ENCODE measurements at regions not wholly inside any gene's neighbourhood (a gene's known extent, or its start where the extent isn't known, plus 50 kb on each side); places are given as distances from the start of the nearest gene placed in this dataset.

- DNase-seq, result no peak
Observed at GRCh38 chr2:120520454-120520853, 174.5 kb downstream of the INHBB start.

- no peak for DNase-seq
Observed at GRCh38 chr2:120520929-120521912, 175.3 kb downstream of the INHBB start.

GRCh38 chr2:120522151-120522751 is 176.3 kb downstream of the INHBB start:
- DNase-seq, result no peak

DNA sequence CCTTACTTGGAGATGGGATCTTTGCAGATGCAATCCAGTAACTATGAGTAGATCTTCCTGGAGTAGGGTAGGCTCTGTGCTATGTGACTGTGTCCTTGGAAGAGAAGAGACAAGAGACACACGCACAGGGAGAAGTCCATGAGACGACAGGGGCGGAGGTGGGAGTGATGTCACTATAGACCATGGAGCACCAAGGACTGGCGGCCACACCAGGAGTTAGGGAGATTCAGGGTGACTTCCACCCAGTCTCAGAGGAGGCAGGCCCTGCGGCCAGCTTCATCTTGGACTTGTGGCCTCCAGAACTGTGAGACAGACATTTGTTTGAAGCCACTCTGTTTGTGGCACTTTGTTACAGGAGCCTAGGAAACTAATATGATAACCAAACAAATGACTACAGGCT is 177.8 kb downstream of the INHBB start:
- DNase-seq, result no peak

- DNase-seq, result no peak
Observed at GRCh38 chr2:120524174-120524573, 178.2 kb downstream of the INHBB start.

GRCh38 chr2:120525056-120526046 is 179.4 kb downstream of the INHBB start:
- no peak for DNase-seq

DNA sequence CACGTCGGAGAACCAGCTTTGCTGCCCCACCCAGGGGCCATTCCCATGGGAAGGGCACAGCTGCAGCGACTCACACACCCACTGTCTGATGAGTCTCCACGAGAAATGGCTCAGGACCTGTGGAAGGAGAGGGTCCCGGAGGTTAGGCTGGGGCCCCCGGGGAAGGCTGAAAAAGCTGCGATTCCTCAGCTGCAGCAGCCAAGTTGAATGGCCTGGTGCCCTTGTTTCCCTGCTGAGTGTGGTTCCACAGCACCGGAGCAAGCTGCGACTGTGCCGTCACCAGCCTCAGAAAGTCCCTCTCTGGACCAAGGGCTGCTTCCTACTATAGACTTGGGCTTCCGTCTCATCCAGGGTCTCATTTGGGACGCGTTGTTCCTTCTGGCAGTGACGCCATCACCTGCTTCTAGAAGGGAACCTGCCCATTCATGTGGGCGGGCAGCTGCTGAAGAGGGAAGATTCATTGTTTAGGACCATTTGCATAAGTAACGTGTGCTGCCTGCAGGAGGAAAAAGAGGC is 180.2 kb downstream of the INHBB start:
- no peak for DNase-seq

- DNase-seq, result no peak
Observed at GRCh38 chr2:120526997-120527945, 181.3 kb downstream of the INHBB start.

GRCh38 chr2:120528051-120528692 is 182.2 kb downstream of the INHBB start:
- DNase-seq, result no peak

DNA sequence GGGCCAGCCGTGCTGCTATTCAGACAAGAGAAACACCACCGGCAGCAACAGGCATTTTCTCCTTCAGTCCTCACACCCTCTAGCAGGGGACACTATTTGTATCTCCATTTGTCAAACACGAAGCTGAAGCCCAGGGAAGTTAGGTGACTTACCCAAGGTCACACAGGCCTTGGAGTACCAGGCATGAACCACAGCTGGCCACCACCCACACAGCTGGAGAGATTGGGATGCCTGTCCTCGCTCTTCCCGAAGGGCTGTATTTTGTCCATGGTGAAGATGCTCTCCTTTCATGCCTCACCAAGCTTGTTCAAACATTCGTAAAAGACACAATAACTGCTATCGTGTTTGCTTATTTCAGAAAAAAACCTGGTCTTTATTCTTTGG is 182.7 kb downstream of the INHBB start:
- DNase-seq, result no peak

DNA sequence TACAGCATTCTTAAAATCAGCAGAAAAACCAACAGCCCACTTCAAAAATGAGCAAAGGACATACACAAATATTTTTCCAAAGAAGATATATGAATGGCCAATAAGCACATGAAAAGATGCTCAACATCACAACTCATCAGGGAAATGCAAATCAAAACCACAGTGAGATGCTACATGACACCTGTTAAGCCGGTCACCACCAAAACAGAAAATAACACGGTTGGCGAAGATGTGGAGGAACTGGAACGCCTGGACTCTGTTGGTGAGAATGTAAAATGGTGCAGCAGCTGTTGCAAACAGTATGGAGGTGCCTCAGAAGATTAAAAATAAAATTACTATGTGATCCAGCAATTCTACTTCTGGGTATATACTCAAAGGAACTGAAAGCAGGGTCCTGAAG is 184.8 kb downstream of the INHBB start:
- no peak for DNase-seq

GRCh38 chr2:120531365-120531764 is 185.4 kb downstream of the INHBB start:
- no peak for DNase-seq

DNA sequence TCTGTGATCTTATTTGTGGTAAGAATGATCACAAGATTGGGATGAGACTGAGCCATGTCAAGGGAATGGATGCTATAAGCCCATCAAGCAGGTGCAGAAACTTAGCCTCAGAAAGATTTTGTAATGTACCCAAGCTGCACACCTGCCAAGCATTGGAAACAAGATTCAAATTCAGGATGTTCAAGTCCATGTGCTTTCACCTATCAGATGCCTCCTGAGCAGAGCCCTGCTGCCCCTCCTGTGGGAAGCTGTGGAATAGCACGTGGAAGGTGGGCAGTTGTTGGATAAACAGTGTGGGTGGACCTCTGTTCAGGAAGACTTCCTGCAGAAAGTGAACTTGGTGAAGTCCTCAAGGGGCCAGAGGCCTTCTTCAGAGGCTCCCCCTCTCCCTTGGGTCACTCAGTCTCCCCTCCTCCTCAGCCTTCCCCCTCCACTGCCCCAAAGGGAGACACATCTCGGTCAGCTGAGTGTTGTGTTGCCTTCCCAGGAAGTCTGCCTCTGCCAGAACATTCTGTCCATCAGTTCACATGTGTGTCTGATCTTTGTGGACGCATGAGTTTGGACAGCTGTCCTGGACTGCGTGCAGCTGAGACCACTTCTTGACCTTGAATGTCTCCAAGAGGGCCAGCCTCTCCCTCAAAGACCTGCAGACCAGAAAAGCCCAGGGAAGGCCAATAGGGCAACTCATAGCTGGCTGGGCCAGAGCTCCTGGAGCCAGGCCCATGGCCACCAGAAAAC is 186.1 kb downstream of the INHBB start:
- DNase-seq, result no peak

DNA sequence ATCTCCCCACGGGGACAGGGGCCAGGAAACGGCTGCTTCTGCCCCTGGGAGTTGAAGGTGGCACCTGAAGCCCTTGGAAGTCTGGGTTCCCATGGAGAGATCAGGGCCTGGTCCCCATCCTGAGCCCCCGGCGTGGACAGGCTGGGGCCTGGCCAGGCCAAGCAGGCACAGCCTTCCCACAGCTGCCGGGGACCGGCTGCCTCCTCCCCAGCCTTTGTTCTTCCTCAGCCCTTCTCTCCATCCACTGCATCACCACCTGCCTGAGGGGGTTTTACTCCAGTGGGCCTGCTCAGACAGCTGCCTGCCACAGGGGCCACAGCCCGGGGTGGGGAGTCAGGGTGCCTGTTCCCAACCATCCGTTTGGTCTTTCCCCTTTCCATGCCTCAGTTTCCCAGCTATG is 187.7 kb downstream of the INHBB start:
- DNase-seq, result no peak

GRCh38 chr2:120534457-120534856 is 188.5 kb downstream of the INHBB start:
- no peak for DNase-seq

- no peak for DNase-seq
Observed at GRCh38 chr2:120535081-120535480, 189.1 kb downstream of the INHBB start.

GRCh38 chr2:120536141-120536540 is 190.2 kb downstream of the INHBB start:
- no peak for DNase-seq

DNA sequence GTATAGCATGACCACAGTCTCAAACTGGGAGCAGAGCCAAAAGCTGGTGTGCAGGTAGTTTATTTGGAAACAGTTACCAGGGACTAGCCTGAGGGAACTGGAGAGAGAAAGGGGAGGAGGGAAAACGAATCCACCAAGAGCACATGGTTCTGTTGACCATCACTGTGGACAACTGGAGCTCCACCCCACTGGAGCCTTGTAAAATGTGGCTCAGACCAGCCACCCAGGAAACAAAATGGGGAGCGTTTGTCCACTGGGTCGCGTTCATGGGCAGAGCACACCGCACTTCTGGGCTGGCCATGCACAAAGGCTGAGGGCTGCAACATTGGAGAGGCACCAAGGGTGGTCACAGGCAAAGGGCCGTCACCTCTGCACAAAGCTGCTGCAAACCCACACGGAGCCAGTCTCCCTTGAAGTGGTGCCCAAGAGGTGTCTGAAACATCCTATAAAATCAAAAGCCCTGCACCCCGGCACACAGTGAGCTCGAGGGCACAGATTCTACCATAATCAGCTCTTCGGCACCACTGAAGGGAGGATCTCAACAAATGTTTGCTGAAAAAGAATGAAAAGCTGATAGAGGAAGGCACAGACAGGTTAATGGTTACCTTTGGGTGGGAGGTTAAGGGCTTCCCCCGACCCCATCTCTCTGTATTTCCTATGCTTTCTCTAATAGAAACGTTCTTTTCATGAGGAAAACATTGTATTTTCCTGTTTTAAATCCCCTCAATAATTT is 192.9 kb downstream of the INHBB start:
- no peak for DNase-seq

DNA sequence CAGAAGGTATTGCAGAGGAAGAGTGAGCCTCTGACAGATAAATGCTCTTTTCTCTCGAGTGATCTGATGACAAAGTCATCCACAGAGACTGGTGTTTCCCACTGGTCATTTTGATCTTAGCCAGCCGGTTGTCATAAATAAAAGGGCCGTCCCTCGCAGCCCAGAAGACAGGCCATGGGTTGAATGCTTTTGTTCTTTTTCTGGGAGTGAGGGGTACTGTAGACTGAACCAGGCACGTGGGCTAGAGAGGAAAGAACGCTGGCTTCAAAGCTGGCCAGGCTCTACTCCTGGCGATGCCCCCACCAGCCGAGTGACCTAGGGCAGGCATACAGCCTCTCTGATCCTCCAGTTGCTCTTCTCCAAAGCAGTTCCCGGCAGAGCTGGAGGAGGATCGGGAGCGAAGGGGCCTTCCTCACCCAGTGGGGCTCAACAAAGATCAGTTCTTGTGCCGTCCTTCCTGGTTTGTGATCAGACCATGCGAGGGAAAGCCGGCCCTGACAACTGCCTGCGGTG is 193.5 kb downstream of the INHBB start:
- DNase-seq, result no peak

All from activated naive CD4-positive, alpha-beta T cell treated with Interleukin-2 at 50 U/mL for 16 hours (primary cell).